Duodenal mucosa (tissue), 2 donors: ENCODE measurements at regions not wholly inside any gene's neighbourhood (a gene's known extent, or its start where the extent isn't known, plus 50 kb on each side); places are given as distances from the start of the nearest gene placed in this dataset.

Experiments
- H3K27ac ChIP-seq: one replicate; pipeline ENCODE4 v1.7.0; 2013; ENCODE audit warnings: low read depth, low read length
- H3K27me3 ChIP-seq, 2 donors: one replicate each; pipeline ENCODE4 v1.7.0; 2013; ENCODE audit warnings: low read length in 2 of 2, control low read depth in 1 of 2; ENCODE audit not compliant: insufficient read depth in 2 of 2, control insufficient read depth in 1 of 2
- H3K36me3 ChIP-seq, 2 donors: one replicate each; pipeline ENCODE4 v1.7.0; 2013; ENCODE audit warnings: low read length in 2 of 2, control low read depth in 1 of 2; ENCODE audit not compliant: insufficient read depth in 2 of 2, control insufficient read depth in 1 of 2
- H3K4me1 ChIP-seq, 2 donors: one replicate each; pipeline ENCODE4 v1.7.0; 2013; ENCODE audit warnings: low read length in 2 of 2, control low read depth in 1 of 2; ENCODE audit not compliant: insufficient read depth in 2 of 2, control insufficient read depth in 1 of 2
- H3K4me3 ChIP-seq, 2 donors: one replicate each; pipeline ENCODE4 v1.7.0; 2013; ENCODE audit warnings: low read length in 2 of 2, low read depth in 1 of 2
- H3K9ac ChIP-seq, 2 donors: one replicate each; pipeline ENCODE4 v1.7.0; 2013; ENCODE audit warnings: low read length in 2 of 2, low read depth in 1 of 2
- H3K9me3 ChIP-seq, 2 donors: one replicate each; pipeline ENCODE4 v1.7.0; 2013; ENCODE audit warnings: low read length in 2 of 2, control low read depth in 1 of 2; ENCODE audit not compliant: control insufficient read depth in 1 of 2

DNA sequence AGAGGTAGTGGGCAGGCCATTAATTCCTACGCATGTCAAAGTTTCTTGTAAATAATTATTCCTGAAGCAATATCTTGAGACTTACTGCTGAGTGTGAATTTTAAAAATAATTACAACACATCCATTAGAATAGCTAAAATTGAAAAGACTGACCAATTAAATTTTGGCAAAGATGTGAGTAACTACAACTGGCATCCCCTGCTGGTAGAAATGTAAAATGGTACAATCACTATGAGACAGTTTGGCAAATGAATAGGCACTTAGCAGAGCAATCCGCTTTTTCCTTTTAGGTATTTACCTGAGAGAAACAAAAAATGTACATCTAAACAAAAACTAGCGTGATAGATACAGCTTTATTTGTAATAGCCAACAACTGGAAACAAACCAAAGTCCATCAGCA lies 798.9 kb downstream of the BRINP3 start:
- no peaks in the 10 kb centered on the region for H3K9me3 ChIP-seq
- no peaks in the 10 kb centered on the region for H3K4me1 ChIP-seq
- H3K4me3 ChIP-seq = no peak overlapping the region
- H3K9ac ChIP-seq = no peak overlapping the region
- no peaks in the 10 kb centered on the region for H3K27me3 ChIP-seq
- no peak overlapping the region for H3K27ac ChIP-seq
- H3K36me3 ChIP-seq = no peaks in the 10 kb centered on the region

DNA sequence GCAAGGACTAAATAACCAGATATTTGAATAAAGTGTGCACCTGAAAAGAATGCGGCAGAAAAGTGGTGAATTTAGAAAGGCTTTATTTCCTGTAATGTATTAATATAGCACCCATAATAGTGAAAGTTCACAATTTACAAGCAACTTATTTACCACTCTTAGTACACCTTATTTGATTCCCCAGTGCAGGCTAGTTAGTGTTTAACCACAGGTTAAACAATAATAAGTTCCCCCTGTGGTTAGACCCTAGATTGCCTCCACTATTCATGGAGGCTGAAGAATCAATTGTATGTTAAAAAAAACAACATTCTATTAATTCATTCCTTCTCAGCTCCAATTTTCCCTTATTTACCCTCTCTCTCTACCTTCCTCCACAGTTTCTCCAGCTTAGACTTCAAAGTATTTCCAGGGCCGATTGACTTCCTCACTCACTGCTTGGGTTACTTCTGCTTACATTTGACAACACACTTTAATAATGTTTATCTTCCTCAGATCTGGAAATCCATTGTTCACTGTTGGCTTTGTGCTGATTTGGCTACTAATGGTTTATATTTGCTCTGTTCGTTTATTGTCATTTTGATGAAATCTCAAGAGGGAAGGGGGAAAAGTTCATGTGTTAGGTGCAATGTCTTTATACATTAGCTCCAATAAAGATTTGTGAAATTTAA lies 796.3 kb downstream of the BRINP3 start:
- Histone ChIP-seq H3K4me1 (no peaks in the 10 kb centered on the region), H3K9ac (no peak overlapping the region), H3K36me3 (no peaks in the 10 kb centered on the region), H3K27ac (no peak overlapping the region), H3K27me3 (no peaks in the 10 kb centered on the region), H3K4me3 (no peak overlapping the region), H3K9me3 (no peaks in the 10 kb centered on the region)

DNA sequence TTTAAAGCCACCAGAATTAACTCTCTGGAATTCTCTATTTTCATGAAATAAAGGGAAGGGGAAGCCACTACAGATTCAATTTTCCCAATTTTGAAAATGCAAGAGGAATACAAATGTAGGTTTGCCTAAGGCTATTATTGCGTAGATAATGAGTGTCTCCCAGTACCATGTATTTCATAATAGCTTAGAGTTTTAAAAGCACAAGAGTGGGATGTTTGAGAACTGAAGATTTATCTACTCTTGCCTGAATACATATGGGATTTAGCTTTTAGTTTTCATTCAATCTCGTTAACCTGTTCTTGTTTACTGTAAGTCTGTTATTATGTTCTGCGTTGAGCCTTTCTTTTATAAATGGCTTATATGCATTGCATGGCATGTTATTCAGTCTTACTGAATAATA lies 795.1 kb downstream of the BRINP3 start:
- H3K9me3 ChIP-seq = no peaks in the 10 kb centered on the region
- no peak overlapping the region for H3K9ac ChIP-seq
- H3K27me3 ChIP-seq = no peaks in the 10 kb centered on the region
- no peaks in the 10 kb centered on the region for H3K4me1 ChIP-seq
- no peak overlapping the region for H3K4me3 ChIP-seq
- no peak overlapping the region for H3K27ac ChIP-seq
- H3K36me3 ChIP-seq = no peaks in the 10 kb centered on the region

DNA sequence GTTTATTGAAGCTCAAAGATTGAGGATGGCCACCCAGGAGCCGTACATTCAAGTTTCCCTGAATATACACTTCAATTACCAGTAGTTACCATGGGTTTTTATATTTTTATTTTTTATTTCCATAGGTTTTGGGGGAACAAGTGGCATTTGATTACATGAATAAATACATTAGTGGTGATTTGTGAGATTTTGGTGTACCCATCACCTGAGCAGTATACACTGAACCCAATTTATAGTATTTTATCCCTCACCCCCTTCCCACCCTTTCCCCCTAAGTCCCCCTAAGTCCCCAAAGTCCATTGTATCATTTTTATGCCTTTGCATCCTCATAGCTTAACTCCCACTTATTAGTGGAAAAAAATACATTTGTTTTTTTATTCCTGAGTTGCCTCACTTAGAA lies 791.4 kb downstream of the BRINP3 start:
- Histone ChIP-seq H3K36me3 (no peaks in the 10 kb centered on the region), H3K4me1 (no peaks in the 10 kb centered on the region), H3K9ac (no peak overlapping the region), H3K27ac (no peak overlapping the region), H3K27me3 (no peaks in the 10 kb centered on the region), H3K4me3 (no peak overlapping the region), H3K9me3 (no peaks in the 10 kb centered on the region)

DNA sequence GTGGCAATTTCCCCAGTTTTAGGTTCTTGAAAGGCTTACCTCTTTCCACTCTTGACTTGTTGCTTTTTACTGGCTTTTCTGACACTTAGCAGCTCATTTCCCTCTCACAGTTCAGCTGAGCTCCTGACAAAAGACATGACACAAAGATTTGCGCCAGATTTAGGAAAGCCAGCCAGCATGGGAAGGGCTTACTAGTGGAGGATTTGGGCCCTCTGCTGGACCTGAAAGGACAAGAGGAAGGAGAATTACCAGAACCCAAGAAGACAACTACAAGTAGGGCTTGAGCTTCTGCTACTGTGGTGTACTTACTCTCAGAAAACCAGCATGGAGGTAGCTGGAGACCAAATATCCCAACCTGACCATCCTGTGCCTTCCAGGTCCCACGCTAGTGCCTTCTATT lies 784.5 kb downstream of the BRINP3 start:
- H3K4me1 ChIP-seq = no peaks in the 10 kb centered on the region
- H3K9ac ChIP-seq = no peak overlapping the region

DNA sequence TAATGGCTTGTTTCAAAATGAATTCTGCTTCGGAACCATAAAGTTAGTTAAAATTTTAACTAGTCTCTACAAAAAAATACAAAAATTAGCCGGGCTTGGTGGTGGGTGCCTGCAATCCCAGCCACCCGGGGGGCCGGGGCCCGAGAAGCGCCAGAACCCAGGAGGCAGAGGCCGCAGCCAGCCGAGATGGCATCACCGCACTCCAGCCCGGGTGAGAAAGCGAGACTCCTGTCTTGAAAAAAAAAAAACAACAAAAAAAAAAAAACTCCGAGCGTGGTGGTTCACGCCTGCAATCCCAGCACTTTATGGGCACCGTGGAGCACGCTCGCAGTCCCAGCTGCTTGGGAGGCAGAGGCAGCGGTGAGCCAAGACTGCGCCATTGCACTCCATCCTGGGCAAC lies 781.4 kb downstream of the BRINP3 start:
- Histone ChIP-seq H3K9me3 (no peaks in the 10 kb centered on the region), H3K4me3 (no peak overlapping the region), H3K27me3 (no peaks in the 10 kb centered on the region), H3K9ac (no peak overlapping the region), H3K36me3 (no peaks in the 10 kb centered on the region), H3K4me1 (no peaks in the 10 kb centered on the region), H3K27ac (no peak overlapping the region)

More for the DNA sequence above, 784.5 kb downstream of the BRINP3 start:
- Histone ChIP-seq H3K4me3 (no peak overlapping the region), H3K27ac (no peak overlapping the region), H3K36me3 (no peaks in the 10 kb centered on the region), H3K9me3 (no peaks in the 10 kb centered on the region), H3K27me3 (no peaks in the 10 kb centered on the region)

DNA sequence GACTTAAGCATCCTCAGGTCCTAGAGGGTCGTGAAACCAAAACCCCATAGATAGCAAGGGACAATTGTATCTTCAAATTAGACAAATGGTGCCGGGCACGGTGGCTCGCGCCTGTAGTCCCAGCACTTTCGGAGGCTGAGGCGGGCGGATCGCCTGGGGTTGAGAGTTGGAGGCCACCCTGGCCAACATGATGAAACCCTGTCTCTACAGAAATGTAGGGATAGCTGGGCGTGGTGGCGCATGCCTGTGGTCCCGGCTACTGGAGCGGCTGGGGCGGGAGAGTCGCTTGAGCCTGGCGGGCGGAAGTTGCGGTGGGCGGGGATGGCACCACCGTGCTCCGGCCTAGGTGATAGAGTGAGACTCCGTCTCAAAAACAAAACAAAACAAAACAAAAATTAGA lies 780.6 kb downstream of the BRINP3 start:
- no peaks in the 10 kb centered on the region for H3K9me3 ChIP-seq
- H3K9ac ChIP-seq = no peak overlapping the region
- no peak overlapping the region for H3K4me3 ChIP-seq
- H3K4me1 ChIP-seq = no peaks in the 10 kb centered on the region
- no peak overlapping the region for H3K27ac ChIP-seq
- H3K36me3 ChIP-seq = no peaks in the 10 kb centered on the region
- H3K27me3 ChIP-seq = no peaks in the 10 kb centered on the region

DNA sequence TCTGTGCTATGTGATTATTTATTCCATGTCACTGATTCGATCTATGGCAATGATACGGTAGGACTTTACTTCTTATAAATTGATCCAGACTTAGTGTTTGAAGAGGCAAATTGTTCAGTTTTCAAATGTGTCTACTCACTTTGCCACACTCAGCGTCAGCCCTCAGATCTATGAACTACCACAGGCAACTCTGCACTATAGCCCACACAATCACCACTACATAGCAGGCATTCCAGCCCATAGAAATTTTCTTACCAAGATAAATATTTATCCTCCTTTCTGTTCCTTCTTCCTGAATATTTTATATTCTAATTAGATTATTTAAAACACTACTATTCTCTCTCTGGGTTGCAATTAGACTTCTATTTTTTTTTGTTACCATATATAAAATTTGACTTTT lies 776.1 kb downstream of the BRINP3 start:
- H3K27me3 ChIP-seq = no peaks in the 10 kb centered on the region
- H3K9ac ChIP-seq = no peak overlapping the region
- H3K36me3 ChIP-seq = no peaks in the 10 kb centered on the region
- no peaks in the 10 kb centered on the region for H3K4me1 ChIP-seq
- no peak overlapping the region for H3K4me3 ChIP-seq
- H3K27ac ChIP-seq = no peak overlapping the region
- peaks cover 0 to 4% of the 10 kb centered on the region in 2 donors for H3K9me3 ChIP-seq

DNA sequence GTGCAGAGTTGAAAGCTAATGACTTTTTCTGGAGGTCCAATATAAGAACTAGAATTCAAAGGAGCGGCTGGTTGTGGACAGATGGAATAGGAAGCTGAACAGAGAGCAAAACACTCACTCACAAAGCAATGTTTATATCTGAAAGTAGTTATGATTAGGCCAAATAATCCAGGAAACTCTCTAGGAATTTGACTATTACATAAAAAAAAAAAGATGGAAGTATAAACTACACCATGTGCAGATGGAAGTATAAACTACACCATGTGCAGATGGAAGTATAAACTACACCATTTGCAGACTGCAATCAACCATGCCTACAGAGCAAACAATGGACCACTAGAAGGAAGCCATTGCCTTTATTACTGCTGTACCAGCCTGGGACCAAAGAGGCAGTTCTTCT lies 771.1 kb downstream of the BRINP3 start:
- Histone ChIP-seq H3K36me3 (no peaks in the 10 kb centered on the region), H3K4me1 (no peaks in the 10 kb centered on the region), H3K27ac (no peak overlapping the region), H3K4me3 (no peak overlapping the region), H3K9me3 (peaks cover 0 to 4% of the 10 kb centered on the region in 2 donors), H3K9ac (no peak overlapping the region), H3K27me3 (no peaks in the 10 kb centered on the region)

DNA sequence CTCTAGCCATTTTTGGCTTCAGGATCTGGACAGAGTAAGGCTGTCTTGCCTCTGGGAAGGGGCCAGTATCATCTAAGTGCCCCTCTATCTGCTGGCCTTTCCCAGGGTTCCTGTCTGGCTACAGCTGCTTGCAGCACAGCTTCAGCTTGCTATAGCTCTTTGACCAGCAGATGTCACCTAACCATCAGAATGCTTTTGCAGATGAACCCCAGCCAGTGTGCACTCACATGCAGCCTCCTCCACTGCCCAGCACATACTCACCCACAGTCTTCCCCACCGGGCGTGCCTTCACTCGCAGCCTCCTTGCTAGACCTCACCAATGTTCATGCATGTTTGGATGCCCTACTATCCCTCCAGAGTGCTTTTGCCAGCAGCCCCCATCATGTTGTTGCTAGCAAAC lies 769.0 kb downstream of the BRINP3 start:
- no peaks in the 10 kb centered on the region for H3K4me1 ChIP-seq
- no peak overlapping the region for H3K4me3 ChIP-seq
- H3K36me3 ChIP-seq = no peaks in the 10 kb centered on the region
- H3K27ac ChIP-seq = no peak overlapping the region
- no peaks in the 10 kb centered on the region for H3K27me3 ChIP-seq
- H3K9ac ChIP-seq = no peak overlapping the region
- H3K9me3 ChIP-seq = no peaks in the 10 kb centered on the region
